ENCODE measurements at regions not wholly inside any gene's neighbourhood (a gene's known extent, or its start where the extent isn't known, plus 50 kb on each side); places are given as distances from the start of the nearest gene placed in this dataset.

GRCh38 chr4:89599026-89599425 lies 237.9 kb downstream of the SNCA start:
- no peak for DNase-seq (ENCODE audit: low read depth, low spot score)

GRCh38 chr4:89598602-89599001 lies 238.4 kb downstream of the SNCA start:
- DNase-seq (ENCODE audit: low read depth, low spot score) = peak; percentile 7

- no peak for DNase-seq (ENCODE audit: low read depth, low spot score)
Observed at GRCh38 chr4:89595125-89595789, 241.7 kb downstream of the SNCA start.

GRCh38 chr4:89590128-89590527 lies 246.8 kb downstream of the SNCA start:
- DNase-seq (ENCODE audit: low read depth, low spot score) = no peak

- DNase-seq (ENCODE audit: low read depth, low spot score) = no peak
Observed at GRCh38 chr4:89588421-89588820, 248.5 kb downstream of the SNCA start.

GRCh38 chr4:89587364-89587763 lies 249.6 kb downstream of the SNCA start:
- DNase-seq (ENCODE audit: low read depth, low spot score) = no peak

- DNase-seq (ENCODE audit: low read depth, low spot score) = no peak
Observed at GRCh38 chr4:89586864-89587263, 250.1 kb downstream of the SNCA start.

GRCh38 chr4:89586318-89586717 lies 250.6 kb downstream of the SNCA start:
- DNase-seq (ENCODE audit: low read depth, low spot score) = no peak

GRCh38 chr4:89582756-89583505 lies 254.0 kb downstream of the SNCA start:
- DNase-seq (ENCODE audit: low read depth, low spot score) = no peak

- no peak for DNase-seq (ENCODE audit: low read depth, low spot score)
Observed at GRCh38 chr4:89579771-89580170, 257.2 kb downstream of the SNCA start.

GRCh38 chr4:89576246-89576645 lies 260.7 kb downstream of the SNCA start:
- no peak for DNase-seq (ENCODE audit: low read depth, low spot score)

GRCh38 chr4:89575840-89576239 lies 261.1 kb downstream of the SNCA start:
- no peak for DNase-seq (ENCODE audit: low read depth, low spot score)

- no peak for DNase-seq (ENCODE audit: low read depth, low spot score)
Observed at GRCh38 chr4:89574176-89574575, 262.8 kb downstream of the SNCA start.

GRCh38 chr4:89573656-89574055 lies 263.3 kb downstream of the SNCA start:
- DNase-seq (ENCODE audit: low read depth, low spot score) = no peak

GRCh38 chr4:89572224-89572858 lies 264.6 kb downstream of the SNCA start:
- peak; percentile 63 for DNase-seq (ENCODE audit: low read depth, low spot score)

- DNase-seq (ENCODE audit: low read depth, low spot score) = no peak
Observed at GRCh38 chr4:89570931-89571330, 263.3 kb upstream of the GPRIN3 start.

GRCh38 chr4:89567936-89568335 lies 260.3 kb upstream of the GPRIN3 start:
- no peak for DNase-seq (ENCODE audit: low read depth, low spot score)

- DNase-seq (ENCODE audit: low read depth, low spot score) = no peak
Observed at GRCh38 chr4:89563431-89563830, 255.8 kb upstream of the GPRIN3 start.

- DNase-seq (ENCODE audit: low read depth, low spot score) = no peak
Observed at GRCh38 chr4:89562746-89563145, 255.1 kb upstream of the GPRIN3 start.

GRCh38 chr4:89561048-89561447 lies 253.4 kb upstream of the GPRIN3 start:
- no peak for DNase-seq (ENCODE audit: low read depth, low spot score)

GRCh38 chr4:89558147-89558546 lies 250.5 kb upstream of the GPRIN3 start:
- DNase-seq (ENCODE audit: low read depth, low spot score) = no peak

- no peak for DNase-seq (ENCODE audit: low read depth, low spot score)
Observed at GRCh38 chr4:89556601-89557305, 249.2 kb upstream of the GPRIN3 start.
